ENCODE measurements at regions not wholly inside any gene's neighbourhood (a gene's known extent, or its start where the extent isn't known, plus 50 kb on each side); places are given as distances from the start of the nearest gene placed in this dataset.

DNA sequence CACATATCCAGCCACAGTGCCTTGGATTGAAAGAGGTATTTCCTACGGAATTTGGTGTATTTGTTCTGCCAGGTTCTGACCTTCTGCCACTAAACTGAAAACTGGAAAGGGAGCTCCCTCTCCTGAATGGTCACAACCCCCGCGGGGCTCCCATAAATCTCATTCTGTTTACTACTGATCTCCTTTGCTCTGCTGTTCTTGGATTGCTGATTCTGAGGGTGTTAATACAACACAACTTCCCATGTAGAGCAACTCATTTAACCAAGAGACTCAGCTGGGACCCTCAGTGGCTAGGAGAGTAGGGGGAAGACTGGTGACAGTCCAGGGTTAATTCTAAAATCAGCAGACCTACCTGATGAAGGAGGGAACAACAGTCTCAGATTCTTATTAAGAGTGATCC is 662.9 kb downstream of the INHBA start:
- DNase-seq (ENCODE audit: low spot score) = no peak

DNA sequence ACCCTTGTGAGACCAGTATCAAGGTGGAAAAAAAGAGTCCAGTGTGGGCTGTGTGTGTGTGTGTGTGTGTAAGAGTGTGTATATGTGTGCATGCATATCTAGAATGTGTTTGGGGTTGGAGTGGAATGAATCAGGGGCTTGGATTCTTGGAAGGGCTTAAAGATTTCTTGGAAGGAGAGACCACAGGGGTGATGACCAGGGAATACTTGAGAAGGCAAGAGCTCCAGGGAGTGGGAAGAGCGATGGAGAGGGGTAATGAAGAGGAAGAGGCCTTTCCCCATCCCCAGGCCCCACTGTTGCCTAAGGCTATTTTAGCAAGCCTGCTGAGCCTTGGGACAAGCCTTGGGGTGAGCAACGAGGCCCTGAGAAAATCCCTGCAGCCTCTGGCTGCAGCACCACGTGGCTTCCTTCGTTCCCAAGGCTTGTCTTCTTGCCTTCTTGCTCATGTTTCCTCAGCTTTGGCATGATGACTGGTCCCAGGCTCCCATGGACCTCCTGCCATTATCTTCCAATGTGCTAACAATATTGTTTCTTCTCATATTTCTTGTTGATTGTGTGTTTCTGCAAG is 663.4 kb downstream of the INHBA start:
- no peak for DNase-seq (ENCODE audit: low spot score)

DNA sequence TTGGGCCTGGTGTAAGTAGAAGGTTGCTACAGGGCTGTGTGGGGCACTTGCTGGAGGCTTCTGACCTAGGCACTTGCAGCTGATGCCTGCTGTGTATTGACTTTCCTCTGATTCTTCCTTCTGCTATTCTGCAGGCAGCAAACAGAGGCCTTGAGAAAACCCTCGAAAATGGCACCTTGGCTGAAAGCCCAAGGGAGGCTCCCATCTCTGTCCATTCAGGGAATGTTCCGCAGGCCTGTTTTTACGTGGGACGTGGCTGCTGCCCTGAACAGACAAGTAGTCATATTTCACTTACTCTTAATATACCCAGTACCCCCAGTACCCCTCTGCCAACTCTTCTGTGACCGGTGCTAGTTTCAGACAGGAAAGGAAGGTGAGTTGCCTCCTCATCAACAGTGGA is 664.7 kb downstream of the INHBA start:
- no peak for DNase-seq (ENCODE audit: low spot score)

DNA sequence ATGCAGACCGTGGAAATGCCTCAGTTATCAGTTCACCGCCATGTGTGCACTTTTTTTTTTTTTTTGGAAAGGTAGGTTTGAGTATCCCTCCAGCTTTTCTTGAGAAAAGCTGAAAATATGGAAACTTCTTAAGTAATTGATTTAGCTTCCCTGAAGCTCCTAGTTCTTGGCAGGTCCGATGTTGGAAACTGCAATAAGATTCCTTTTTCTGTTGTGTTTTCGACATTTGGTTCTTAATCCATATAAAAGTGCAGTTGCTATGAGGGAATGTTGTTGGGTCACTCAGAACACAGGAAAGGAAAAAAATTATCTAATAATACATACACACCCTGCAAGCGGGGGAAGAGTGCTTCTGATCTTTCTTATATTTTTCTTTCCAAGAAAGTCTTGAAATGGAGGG is 665.2 kb downstream of the INHBA start:
- DNase-seq (ENCODE audit: low spot score) = no peak

DNA sequence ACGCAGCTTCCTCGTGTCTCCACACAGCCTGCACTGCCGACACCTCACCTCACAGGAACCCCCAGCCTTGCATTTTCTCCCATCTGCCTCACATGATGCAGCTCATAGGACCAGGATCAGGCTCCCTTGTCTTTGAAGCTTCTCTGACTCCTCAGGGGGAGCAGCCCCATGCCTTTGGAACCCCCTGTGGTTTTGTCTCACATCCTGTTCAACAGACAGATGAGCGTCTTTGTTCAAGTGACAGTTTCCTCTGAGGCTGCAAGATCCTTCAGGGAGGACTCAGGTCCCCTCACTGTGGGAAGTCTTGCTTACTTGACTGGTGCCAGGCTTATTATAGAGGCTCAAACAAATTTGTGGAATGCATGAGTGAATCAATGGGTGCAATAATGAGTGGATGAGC is 667.1 kb downstream of the INHBA start:
- no peak for DNase-seq (ENCODE audit: low spot score)

DNA sequence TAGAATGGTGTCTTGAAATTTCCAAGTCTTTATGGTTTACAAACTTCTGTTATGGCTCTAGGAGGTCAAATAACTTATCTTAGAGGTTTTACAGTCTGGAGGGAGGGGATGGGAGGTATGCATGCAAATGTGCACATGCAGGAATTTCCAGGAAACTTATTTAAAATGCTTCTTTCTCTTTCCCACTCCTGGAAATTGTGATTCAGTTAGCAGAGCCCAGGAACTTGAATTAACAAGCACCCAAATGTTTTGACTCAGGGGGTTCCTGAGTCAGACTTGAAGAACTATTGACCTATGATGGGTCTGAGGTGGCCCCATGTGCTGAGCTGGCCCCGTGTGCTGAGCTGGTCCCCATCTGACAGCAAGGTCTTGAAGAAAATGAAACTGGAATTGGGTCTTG is 669.4 kb downstream of the INHBA start:
- no peak for DNase-seq (ENCODE audit: low spot score)

DNA sequence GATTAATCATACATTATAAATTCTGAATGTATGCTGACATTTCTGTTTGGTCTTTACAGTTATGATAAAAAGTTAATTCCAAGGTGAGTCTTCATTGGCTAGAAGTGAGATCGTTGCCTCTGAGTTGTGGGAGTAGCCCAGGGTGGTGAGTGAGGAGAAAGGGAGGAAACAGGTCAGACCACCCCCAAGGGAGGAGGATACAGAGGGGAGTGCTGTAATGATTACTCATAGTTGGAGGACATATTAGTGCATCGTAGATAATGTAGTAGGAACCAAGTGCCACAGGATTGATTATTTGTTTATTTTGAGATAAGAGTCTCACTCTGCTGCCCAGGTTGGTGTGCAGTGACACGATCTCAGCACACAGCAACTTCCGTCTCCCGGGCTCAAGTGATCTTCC is 672.2 kb downstream of the INHBA start:
- DNase-seq (ENCODE audit: low spot score) = no peak

DNA sequence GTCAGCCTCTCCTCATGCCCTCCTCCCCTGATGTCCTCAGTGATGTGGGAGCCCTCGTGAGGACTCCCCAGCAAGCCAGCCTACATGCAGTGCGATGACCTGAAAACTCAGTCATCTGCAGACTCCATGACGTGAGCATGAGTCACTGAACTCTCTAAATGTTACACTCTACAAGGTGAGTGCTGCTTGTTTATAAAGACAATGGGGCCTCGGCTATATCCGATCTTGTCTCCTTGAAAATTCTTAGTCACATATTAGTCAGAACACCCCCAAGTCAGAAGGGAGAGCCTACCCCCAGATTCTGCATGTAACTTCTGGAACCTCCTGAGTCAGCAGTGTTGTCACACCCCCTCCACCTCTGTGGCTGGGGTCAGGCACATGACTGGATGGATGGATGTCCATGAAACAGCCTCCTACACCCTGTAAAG is 673.8 kb downstream of the INHBA start:
- DNase-seq (ENCODE audit: low spot score) = peak; percentile 59

DNA sequence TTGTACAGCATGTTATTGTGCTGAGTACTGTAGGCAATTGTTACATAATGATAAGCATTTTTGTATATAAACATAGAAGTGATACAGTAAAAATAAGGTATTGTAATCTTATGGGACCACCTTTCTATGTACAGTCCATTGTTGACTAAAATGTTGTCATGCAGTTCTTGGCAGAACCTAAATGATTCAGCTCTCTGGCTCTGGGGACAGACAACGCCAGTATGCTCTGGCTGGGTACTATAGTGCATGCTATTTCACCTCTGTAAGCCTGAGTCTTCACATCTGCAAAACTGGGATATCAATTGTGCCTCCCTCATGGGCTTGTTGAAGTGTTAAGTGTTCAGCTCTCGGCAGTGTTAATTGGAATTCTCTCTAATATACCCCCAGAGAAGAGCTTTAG is 674.3 kb downstream of the INHBA start:
- DNase-seq (ENCODE audit: low spot score) = no peak

DNA sequence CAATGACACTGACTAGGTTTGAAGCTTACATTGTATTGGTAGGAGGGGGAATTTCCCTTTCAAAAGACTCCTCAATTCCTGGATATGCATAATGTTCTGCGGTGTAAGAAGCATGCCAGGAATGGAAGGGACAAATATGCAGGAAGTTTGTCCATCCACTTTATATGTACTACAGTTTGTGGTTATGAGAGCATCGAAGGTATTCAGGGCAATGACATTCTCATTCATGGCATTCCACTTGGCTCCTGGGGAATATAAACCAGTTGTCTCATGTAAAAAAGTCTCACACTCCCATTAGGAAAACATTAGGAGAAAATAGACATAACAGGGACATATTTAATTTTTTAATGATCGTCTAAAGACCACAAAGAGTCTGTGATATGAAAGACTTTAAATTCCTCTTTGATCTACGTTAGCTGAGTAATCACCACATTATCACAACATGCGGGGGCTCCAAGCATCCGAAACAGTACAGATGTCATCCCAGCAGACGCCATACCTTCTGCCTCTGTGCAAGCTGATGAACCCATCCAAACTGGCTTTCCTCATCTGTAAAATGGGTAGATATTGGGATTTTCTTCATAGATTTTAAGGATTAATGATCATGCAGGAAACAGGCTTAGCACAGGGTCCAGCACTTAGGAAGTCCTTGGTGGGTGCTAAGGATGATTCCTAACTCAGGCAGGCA is 675.3 kb downstream of the INHBA start:
- peak; percentile 73 for DNase-seq (ENCODE audit: low spot score)

DNA sequence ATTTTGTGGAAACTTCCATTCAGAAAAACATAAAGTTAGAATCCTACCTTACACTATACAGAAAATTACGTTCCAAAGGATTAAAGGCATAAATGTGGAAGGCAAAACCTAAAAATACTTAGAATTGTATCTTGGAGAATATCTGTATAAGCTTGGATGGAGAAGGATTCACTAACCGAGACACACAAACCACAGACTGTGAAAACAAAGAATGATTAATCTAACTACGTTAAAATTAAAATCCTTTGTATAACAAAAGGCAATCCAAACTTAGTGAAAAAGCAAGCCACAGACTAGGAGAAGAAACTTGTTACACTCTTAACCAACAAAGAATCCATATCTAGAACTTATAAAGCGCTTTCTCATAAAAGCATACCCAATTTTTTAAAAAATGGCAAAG is 678.8 kb downstream of the INHBA start:
- no peak for DNase-seq (ENCODE audit: low spot score)

DNA sequence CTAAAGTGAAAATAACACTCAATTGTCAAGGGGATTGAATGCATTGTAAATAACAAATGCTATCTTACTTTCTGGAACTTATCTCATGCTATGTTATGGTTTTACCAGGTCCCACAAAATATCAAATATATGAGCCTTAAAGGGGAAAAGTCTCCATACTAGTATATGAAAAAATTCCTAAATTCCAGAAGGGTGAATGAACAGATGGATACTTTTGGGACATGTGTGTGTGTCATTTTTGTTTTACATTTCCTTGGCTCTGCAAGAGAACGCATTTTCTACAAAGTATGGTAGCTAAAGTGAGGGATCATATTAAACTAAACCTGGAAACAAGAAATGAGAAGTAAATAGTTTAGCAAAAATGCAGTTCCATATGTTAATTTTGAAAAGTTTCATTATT is 682.8 kb downstream of the INHBA start:
- DNase-seq (ENCODE audit: low spot score) = no peak

DNA sequence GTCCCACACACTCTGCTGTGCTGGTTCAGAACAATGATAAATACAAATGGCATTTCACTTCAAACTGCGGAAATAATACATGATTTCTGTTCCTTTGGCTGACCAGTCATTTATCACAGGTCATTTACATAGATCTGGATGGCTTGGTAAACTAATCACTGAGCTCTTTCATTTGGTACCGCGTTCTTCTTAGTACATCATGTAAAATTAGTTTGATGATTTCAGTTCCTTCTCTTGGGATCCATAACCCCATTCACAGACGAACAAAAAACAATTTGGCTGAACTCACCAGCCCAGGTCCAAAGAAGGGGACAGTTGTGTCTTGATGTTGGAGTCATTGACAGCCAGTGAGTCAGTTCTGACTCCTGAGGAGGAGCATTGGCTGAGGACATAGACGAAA is 689.8 kb downstream of the INHBA start:
- DNase-seq (ENCODE audit: low spot score) = no peak

DNA sequence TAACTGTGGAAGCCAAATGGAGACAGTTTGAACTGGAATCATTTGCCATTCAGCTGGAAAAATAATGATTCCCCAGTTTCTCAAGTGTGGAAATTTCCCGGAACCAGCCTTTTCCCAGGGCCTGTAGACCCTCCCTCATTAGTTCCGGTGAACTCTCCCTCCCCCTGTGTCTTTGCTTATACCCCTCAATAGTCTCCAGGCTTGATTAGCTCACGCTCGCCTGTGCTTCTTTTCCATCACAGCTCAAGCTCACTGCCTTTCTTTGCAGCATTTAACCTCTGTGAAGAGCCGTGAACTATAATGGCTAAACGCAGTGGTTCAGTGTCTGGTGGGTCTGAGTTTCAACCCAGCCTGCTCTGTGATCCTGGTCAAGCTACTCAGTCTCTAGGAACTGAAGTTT is 690.8 kb downstream of the INHBA start:
- DNase-seq (ENCODE audit: low spot score) = no peak

DNA sequence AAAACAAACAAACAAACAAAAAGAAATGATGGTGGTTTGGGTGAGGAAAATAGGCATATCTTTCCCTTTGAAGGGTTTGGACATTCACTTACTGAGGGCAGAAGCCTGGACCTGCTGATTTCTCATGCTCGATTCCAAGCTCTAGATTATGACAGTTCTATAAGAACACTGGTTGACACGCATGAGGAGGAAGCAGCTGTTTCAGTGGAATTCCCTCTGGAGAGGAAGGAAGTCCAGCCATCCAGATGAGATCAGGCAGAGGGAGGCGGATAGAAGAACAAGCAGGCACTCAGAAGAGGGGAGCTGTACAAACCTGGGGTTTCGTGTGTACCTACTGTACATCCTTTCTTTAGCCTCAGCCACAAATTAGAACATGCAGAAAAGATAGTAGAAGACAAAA is 691.9 kb downstream of the INHBA start:
- DNase-seq (ENCODE audit: low spot score) = no peak

DNA sequence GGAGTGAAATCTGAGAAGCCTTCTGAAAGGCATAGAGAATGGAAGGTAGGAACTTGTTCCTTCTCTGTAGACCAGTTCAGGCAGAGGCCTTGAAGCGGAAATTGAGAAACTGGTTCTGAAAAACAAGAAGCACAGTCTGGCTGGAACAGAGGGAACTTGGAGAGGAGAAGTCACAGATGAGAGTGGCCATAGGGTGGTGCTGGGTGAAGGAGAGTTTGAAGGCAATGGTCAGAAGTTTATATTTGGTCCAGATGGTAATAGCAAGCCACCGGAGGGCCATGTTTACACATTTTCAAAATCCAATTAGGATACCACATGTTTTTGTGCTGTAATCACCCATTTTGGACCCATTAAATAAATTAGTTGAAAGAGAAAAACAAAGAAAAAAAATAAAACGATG is 692.5 kb downstream of the INHBA start:
- no peak for DNase-seq (ENCODE audit: low spot score)

DNA sequence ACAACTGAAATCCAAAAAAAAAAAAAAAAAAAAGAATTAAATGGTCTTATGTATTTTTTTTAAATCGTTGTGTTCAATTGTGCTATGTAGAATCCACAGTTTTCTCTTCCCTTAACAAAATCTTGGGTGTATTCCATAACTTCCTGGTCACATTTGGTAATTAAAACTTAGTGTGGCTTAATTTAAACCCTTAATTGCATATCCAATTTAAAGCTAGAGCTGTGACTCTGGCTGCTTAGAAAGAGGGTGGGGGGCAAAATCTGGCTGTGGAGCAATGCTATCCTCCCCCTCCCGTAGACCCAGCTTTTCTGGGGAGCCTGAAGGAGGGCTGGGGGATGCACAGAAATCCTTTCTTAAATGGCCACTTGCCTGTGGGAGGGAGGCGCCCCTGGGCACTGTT is 695.1 kb downstream of the INHBA start:
- DNase-seq (ENCODE audit: low spot score) = no peak

DNA sequence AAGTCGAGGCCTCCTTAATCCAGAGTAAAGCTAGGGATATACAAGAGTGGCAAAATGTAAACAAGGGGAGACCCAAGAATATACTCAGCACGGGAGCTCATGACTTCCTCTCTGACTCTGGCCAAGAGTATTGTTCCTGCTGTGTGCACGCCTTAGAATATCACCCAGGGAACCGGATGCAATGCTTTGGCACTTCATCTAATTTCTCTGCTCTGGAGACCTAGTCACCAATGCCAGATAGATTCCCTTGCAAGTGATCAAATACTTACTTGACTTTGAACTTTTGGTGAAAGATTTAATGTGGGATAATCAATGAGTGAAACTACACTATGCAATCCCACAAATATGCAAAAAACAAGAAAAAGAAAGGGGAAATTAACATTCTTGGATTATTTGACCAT is 695.5 kb downstream of the INHBA start:
- no peak for DNase-seq (ENCODE audit: low spot score)

DNA sequence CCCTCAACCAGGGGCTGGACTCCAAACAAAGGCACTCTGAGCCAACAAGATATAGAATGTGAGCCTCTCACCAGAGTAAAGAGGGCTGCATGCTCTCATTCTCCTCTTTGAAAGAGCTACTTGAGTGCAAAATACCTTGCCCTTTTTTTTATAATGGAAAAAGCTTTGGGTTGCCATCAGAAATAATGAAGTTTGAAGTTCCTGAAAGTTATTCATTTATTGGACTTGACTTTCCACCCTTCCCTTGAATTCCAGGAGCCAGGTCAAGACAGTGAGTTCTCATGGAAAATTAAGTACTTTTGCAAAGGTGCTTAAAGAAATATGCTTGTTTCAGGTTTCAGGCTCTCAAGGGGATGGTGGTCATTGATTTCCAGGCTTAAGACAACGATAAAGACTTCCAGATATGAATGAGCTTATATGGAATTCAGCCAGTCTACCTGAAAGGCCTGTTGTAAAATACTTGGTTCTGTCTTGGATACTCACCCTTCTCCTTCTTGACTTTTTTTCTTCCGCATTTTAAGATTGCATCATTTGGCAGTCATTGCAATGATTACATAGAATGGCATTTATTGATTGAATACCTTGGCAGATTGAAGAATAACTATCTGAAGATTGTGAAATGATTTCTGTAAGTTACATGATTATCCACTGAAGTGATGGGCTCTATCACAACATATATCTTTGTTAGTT is 696.4 kb downstream of the INHBA start:
- DNase-seq (ENCODE audit: low spot score) = no peak

DNA sequence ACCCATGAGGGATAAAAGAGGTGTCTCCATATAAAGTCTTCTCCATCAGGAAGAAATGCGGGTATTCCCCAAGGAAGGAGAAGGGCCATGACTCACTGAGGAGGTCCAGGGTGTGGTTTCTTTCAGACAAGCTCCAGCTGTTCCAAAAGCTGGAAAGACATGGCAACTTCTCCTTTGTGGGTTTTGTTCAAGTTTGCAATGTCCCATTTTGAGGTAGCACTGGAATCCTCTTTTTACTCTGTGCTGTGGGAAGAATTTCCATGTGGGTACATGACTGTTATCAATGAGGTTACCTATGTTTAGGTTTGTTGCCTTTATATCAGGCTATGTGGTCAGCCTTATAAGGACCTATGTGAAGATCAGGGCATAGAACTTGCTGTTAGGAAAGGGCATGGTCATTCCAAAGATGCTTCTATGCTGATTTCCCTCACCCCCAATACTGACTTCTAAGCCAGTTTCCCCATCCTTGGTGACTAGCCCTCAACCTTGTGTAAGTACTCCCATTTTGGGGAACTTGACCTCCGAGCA is 697.5 kb downstream of the INHBA start:
- peak; percentile 43 for DNase-seq (ENCODE audit: low spot score)

DNA sequence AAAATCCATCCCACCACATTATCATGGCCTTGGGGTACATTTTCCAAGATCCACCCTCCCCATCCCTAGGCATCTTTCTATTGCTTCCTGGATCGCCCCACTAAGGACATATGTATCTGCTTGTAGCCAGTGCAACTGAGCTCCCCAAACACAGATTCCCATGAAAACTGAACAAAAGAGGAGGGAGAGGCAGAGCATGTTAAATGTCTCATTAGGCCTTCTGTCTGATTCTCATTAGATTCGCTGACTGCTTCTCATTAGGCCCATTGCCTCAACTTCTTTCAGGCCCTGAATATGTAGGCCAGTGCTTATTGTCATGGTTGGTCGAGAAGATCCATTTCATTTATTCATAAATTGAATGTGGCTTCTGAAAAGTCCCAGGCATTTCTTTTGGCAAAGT is 698.9 kb downstream of the INHBA start:
- no peak for DNase-seq (ENCODE audit: low spot score)

DNA sequence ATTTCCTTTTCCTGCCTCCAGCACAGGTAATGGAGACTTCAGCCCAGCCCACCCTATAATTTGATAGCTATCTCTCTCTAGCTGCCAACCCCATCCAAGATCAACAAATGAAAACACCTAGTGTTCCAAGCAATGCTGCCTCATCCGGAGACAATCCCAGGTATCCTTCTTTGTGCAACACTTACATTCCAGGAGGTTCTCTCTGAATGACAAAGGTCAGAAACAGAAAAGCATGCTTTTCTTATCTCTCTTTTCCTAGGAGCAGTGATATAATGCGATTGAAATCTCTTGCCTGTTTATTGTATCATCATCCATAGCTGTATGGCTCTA is 699.3 kb downstream of the INHBA start:
- DNase-seq (ENCODE audit: low spot score) = no peak

DNA sequence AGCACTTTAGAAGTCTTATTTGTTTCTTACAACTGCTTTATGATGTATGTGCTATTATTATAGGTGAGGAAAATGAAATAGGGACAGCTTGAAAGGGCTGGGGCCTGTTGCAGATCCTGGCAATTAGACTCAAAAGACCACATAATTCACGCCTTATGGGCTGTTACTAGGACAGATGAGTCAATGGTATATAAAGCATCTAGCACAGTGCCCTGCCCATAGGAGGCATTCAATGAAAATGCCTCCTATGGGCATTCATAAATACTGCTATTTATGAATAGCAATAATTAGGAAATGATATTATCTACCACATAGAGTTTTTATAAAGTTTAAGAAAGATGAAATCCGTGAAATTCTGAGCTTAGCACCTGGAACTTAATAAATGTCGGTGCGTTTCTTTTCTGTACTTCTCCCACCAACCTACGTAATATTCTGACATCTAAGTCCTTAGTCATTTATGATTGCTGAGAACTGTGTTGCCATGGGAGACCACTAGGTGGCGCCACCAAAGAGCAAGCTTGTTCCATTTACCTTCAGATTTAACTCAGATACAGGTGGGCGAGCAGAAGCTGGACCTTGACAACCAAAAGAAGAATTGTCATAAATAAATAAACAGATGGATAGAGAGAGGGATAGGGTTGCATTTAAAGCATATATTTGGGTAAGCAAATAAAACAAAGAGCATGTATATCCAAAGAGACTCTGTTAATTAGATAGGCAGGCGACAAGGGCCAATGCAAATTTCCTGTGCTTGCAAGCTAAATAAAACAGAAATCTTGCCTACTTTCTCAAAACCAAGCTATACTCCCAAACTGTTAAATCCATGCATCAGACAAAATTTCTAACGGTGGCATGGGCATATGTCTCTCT is 699.9 kb downstream of the INHBA start:
- no peak for DNase-seq (ENCODE audit: low spot score)

Measured in hepatic stellate cell (primary cell).